NCI-H345 (cell line): ENCODE measurements at regions not wholly inside any gene's neighbourhood (a gene's known extent, or its start where the extent isn't known, plus 50 kb on each side); places are given as distances from the start of the nearest gene placed in this dataset.

ENCODE experiments used
- DNase-seq: peaks from one replicate; lab custom pipeline; 2025; lab: John Stamatoyannopoulos, UW

DNA sequence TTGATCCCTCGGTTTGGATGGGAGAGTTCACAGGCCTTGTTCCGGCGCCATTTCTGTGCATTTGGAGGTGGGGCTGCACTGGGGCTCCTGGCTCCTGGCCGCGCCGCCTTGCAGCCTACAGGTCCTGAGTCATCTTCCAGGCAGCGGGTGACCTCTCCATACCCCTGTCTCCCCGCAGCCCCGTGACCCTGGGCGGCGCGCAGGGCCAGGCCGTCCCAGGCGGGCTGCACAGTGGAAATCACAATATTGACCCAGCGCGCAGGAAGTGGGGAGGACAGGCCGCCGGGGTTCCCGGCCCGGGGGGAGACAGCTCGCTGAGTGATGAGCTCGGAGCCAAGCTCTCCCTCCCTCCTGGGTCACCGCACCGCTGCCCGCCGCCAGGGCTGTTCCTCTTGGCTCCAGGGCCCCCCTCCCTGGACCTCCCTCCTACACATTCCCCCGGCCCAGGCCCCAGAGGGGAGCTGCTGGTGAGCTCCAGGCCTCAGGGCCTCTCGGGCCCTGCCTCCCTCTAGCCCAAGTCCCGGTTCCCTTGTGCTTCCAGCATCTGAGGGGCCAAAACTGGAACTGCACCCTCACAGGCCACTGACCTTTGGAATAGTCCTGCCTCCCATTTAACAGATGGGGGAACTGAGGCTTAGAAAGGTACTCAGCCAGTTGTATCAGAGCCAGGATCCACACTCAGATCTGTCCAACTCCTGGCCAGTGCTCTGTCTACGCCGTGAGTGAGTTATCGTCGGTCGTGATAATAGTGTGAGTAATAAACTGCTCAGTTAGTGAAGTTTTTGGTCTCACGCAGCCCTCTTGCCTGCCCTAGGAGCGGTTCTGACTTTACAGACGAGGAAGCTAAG lies 142.9 kb upstream of the WNT4 start:
- DNase-seq = no peak

- DNase-seq = no peak
These were observed 143.6 kb upstream of the WNT4 start for GRCh38 chr1:22286491-22286890.

GRCh38 chr1:22287273-22287672 lies 144.4 kb upstream of the WNT4 start:
- DNase-seq = no peak

- no peak for DNase-seq
These were observed 145.1 kb upstream of the WNT4 start for GRCh38 chr1:22287946-22288520.

- no peak for DNase-seq
These were observed 145.8 kb upstream of the WNT4 start for GRCh38 chr1:22288593-22289241.

GRCh38 chr1:22289307-22289995 lies 146.6 kb upstream of the WNT4 start:
- DNase-seq = no peak

- DNase-seq = no peak
These were observed 147.3 kb upstream of the WNT4 start for GRCh38 chr1:22290157-22290556.

DNA sequence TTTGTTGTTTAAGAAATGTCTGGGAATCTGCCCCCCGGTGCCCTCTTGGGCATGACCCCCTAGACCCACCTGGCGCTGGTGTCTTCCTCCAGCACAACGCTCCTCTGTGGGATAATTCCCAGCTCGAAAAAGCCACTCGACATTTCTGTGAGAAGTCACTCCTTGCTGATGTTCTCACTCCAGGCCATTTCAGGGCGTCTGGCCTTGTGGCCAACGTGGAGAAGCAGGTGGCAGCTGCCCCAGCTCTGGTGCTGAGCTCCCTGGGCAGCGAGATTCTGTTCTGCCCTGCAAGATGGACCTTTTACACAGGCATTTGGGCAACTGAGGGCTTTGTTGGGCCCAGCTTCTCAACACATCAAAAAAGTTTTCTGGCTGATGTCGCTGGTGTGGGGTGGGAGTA lies 147.7 kb upstream of the WNT4 start:
- no peak for DNase-seq

GRCh38 chr1:22291057-22291456 lies 148.2 kb upstream of the WNT4 start:
- DNase-seq = no peak

GRCh38 chr1:22291494-22291893 lies 148.6 kb upstream of the WNT4 start:
- DNase-seq = no peak

DNA sequence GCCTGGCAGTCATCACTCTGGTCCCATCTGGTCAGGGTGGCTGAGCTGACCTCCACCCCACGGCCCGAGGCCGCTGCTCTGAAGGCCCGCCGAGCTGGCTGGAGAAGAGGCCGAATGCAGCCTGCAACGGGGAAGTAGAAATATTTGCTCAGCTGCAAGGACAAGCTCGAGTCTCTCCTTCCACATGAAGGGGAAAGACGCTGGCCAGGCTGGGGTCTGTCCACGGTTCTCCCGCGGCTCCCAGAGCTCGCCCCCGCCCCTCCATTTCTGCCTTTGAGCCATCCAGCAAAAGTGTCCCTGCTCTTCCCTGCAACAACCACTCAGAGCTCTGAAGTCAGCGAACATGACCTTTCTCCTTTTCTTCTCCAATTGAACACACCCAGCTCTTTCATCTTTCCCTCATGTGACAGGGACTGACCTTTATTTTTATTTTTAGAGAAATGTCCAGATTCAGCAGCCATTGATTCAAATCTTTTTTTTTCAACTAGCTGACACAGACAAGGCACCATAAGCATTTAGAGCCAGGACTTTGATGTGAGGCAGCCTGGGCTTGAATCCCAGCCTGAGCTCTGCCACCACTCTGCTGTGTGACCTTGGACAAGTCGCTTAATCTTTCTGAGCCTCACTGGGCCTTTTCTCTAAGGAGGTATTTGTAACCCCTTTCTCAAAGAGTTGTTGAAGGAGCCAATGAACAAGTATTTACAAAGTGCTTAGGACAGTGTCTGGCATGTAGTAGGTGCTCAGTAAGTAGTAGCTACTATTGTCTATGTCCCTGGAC lies 149.3 kb upstream of the WNT4 start:
- DNase-seq = no peak

- DNase-seq = no peak
These were observed 152.5 kb upstream of the WNT4 start for GRCh38 chr1:22295396-22295795.

DNA sequence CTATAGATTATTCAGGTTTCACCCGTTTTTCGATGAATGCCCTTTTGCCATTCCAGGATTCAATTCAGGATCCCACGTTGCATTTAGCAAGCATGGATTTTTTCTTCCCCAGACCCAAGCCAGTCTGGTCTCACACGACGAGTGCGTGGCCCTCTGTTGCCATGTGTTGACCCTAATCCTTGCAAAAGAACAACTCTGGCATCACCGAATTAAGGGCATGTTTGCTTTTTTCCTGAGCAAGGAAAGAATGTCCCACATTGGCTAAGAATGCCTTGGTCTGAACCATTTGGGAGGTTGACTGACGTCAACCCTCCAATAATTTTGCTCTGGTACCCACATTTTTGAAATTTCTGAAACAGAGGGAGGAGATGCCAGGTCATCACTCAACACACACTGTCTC lies 153.0 kb upstream of the WNT4 start:
- DNase-seq = no peak

DNA sequence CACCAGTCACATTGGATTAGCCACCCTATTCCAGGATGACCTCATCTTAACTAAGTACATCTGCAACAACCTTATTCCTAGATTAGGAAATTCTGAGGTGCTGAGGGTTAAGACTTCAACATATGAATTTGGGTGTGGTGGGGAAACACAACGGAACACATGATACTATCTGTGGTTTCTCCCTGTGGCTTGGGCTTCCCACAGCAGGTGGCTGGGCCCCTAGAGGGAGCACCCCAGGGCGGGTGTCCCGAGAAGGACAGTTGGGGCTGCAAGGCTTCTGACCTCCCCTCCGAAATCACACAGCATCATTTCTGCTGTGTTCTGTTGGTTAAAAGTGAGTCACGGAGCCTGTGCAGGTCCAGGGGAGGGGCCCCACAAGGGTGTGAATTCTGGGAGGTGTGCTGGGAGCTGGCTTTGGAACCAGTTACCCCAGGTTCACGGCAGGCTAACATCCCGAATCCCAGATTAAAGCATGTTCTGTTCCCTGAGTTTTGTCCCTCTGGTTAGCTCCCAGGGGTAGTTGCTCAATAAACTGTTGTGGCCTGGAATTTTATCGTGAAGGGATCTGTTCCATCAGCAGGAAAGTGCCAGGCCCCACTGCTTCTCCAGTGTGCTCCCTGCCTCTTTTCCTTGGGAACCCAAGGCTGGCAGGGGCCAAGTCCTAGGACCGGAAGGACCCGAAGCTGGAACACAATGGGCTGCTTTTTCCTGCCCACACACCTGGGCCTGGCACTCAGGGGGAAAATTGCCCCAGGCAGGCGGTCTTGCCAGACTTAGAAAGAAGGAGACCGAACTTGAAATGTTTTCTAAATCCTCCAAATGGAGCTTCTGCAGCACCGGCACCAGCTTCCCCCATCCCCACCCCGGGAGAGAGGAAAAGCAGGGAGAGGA lies 154.0 kb upstream of the WNT4 start:
- DNase-seq = no peak

DNA sequence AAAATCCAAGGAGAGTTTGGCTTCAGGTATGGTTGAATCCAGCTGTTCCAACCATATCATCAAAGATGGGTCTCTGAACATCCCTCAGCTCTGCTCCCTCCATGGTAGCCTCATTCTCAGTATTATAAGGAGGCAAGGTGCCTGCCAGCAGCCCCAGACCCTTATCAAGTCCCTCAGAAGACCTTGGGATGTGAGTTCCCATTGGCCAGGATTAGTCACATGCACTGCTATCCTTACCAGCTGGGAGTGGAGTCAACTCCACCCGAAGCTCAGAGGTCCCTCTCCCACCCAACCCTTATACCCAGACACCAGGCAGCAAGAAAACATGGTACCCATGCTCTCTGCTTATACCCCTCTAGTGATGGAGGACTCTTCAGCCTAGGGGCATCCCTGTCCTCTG lies 153.7 kb upstream of the ZBTB40 start:
- no peak for DNase-seq

GRCh38 chr1:22303816-22304215 lies 147.8 kb upstream of the ZBTB40 start:
- no peak for DNase-seq

DNA sequence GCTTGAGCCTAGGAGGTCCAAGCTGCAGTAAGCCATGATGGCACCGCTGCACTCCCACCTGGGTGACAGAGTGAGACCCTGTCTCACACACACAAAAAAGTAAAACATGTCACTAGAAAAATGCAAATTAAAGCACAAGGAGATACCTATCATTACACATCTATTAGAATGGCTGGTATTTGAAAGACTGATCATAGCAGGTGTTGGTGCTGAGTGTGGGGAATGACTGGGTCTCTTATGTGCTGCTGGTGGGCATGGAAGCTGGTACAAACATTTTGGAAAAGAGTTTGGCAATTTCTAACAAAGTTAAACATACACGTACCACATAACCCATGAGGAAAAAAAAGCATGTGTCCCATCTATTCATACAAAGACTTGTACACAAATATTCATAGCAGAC lies 142.1 kb upstream of the ZBTB40 start:
- DNase-seq = no peak

- DNase-seq = no peak
These were observed 140.2 kb upstream of the ZBTB40 start for GRCh38 chr1:22311461-22311860.

DNA sequence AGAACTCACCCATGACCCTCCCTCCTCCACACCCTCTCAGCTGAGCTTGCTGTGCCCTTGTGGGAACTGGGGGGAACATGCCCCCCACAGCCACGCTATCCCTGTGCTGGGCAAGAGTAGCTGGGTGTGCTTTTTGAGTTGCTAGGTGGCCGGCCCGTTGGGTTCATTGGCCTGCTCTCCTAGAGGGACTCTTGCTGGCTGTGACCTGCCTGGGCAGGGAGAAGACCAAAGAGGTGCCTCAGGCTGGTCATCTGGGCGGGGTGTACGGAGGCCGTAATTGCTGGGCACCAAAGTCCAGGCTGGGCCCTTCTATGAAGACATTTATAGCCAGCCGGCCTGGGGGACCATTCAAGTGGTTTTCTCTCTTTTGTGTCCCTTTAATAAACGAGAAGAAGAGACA lies 138.3 kb upstream of the ZBTB40 start:
- no peak for DNase-seq

- no peak for DNase-seq
These were observed 136.9 kb upstream of the ZBTB40 start for GRCh38 chr1:22314706-22315105.
